Anterior cingulate cortex (tissue), 58 donors: ENCODE measurements at regions not wholly inside any gene's neighbourhood (a gene's known extent, or its start where the extent isn't known, plus 50 kb on each side); places are given as distances from the start of the nearest gene placed in this dataset.
"Not testable (repeated sequence)": the region's sequence is repeated elsewhere in the genome, so short reads cannot be mapped to it uniquely, and the experiment has no call there.

Experiments used
- DNase-seq, 58 donors: peaks; one replicate each; lab custom pipeline; 2025; lab: John Stamatoyannopoulos, UW

- no peak for DNase-seq
Observed at GRCh38 chr7:115368998-115369397, 447.1 kb downstream of the MDFIC start.

GRCh38 chr7:115363916-115364315 is 442.0 kb downstream of the MDFIC start:
- no peak for DNase-seq

GRCh38 chr7:115359955-115360354 is 438.1 kb downstream of the MDFIC start:
- no peak for DNase-seq

- DNase-seq = no peak
Observed at GRCh38 chr7:115359119-115359518, 437.2 kb downstream of the MDFIC start.

- no peak for DNase-seq
Observed at GRCh38 chr7:115357703-115357999, 435.8 kb downstream of the MDFIC start.

GRCh38 chr7:115356999-115357702 is 435.3 kb downstream of the MDFIC start:
- no peak for DNase-seq

- no peak for DNase-seq
Observed at GRCh38 chr7:115356139-115356746, 434.3 kb downstream of the MDFIC start.

- DNase-seq = no peak
Observed at GRCh38 chr7:115354925-115355324, 433.0 kb downstream of the MDFIC start.

- DNase-seq = no peak
Observed at GRCh38 chr7:115352375-115352774, 430.5 kb downstream of the MDFIC start.

- no peak for DNase-seq
Observed at GRCh38 chr7:115350764-115351163, 428.9 kb downstream of the MDFIC start.

- DNase-seq = no peak
Observed at GRCh38 chr7:115349635-115350034, 427.7 kb downstream of the MDFIC start.

GRCh38 chr7:115346685-115347084 is 424.8 kb downstream of the MDFIC start:
- DNase-seq = no peak

GRCh38 chr7:115340828-115341227 is 418.9 kb downstream of the MDFIC start:
- DNase-seq = no peak

- DNase-seq = no peak
Observed at GRCh38 chr7:115338016-115338415, 416.1 kb downstream of the MDFIC start.

- no peak for DNase-seq
Observed at GRCh38 chr7:115332691-115333090, 410.8 kb downstream of the MDFIC start.

GRCh38 chr7:115329006-115329405 is 407.1 kb downstream of the MDFIC start:
- DNase-seq = no peak

- DNase-seq = no peak
Observed at GRCh38 chr7:115328018-115328417, 406.1 kb downstream of the MDFIC start.

GRCh38 chr7:115327326-115327725 is 405.4 kb downstream of the MDFIC start:
- DNase-seq = no peak

GRCh38 chr7:115319541-115319940 is 397.6 kb downstream of the MDFIC start:
- no peak for DNase-seq

- not testable (repeated sequence) for DNase-seq
Observed at GRCh38 chr7:115310316-115310715, 388.4 kb downstream of the MDFIC start.

- DNase-seq = no peak
Observed at GRCh38 chr7:115306586-115306985, 384.7 kb downstream of the MDFIC start.

GRCh38 chr7:115300231-115300870 is 378.5 kb downstream of the MDFIC start:
- no peak for DNase-seq
